Suppressor macrophage (primary cell): ENCODE measurements at regions not wholly inside any gene's neighbourhood (a gene's known extent, or its start where the extent isn't known, plus 50 kb on each side); places are given as distances from the start of the nearest gene placed in this dataset.

ENCODE experiments used
- DNase-seq, 4 experiments: peaks; one replicate each; pipeline ENCODE4 v3.0.0-alpha.2; 2020 to 2022

DNA sequence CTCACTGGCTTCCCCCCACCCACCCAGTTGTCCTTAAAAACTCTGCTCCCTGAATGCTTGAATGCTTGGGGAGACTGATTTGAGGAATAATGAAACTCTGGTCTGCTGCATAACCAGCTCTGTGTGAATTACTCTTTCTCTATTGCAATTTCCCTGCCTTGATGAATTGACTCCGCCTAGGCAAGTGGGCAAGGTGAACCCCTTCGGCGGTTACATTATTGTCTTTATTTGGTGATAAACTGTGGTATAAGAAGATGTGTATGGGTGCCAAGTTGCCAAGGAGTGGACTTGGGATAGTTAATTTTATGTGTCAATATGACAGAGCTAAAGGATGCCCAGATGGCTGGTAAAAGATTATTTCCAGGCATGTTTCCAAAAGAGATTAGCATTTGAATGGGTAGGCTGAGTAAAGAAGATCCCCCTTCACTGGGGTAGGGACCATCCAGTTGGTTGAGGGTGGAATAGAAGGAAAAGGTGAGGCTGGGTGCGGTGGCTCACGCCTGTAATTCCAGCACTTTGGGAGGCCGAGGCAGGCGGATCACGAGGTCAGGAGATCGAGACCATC, 98.5 kb upstream of the HAAO start:
- no peak for DNase-seq

DNA sequence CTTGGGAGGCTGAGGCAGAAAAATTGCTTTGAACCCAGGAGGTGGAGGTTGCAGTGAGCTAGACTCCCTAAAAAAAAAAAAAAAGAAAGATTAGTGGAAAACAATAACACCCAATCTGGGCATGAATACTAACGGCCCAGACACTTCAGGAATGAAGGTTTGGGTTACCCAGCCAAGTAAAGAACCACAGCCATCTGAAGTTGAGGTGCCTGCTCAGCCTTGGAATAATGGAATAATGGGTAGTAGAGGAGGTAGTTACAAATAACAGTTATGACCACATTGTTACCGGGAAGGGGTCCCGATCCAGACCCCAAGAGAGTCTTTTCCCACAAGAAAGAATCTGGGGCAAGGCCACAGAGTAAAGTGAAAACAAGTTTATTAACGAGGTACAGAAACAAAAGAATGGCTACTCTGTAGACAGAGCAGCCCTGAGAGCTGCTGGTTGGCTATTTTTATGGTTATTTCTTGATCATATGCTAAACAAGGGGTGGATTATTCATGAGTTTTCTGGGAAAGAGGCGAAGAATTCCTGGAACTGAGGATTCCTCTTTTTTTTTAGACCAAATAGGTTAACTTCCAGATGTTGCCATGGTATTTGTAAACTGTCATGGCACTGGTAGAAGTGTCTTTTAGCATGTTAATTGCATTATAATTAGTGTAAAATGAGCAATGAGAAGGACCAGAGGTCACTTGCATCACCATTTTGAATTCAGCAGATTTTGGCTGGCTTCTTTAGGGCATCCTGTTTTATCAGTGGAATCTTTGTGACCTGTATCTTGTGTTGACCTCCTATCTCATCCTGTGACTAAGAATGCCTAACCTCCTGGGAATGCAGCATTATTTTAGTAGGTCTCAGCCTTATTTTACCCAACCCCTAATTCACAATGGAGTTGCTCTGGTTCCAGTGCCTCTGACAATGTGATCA, 96.2 kb upstream of the HAAO start:
- no peak for DNase-seq

DNA sequence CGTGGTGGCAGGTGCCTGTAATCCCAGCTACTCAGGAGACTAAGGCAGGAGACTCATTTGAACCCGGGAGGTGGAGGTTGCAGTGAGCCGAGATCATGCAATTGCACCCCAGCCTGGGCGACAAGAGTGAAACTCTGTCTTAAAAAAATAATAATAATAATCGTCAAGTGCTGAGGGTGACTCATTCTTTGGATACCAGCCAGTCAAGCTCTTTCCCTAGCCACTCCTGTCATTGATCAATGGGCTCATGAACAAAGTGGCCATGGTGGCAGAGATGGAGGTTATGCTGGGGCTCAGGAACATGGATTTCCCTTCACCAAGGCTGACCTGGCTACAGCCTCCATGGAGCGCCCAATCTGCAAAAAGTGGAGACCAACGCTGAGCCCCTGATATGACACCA, 94.5 kb upstream of the HAAO start:
- no peak for DNase-seq

GRCh38 chr2:42882756-42883155, 90.4 kb upstream of the HAAO start:
- peak in 1 of 4 experiments; percentile 10 for DNase-seq

DNA sequence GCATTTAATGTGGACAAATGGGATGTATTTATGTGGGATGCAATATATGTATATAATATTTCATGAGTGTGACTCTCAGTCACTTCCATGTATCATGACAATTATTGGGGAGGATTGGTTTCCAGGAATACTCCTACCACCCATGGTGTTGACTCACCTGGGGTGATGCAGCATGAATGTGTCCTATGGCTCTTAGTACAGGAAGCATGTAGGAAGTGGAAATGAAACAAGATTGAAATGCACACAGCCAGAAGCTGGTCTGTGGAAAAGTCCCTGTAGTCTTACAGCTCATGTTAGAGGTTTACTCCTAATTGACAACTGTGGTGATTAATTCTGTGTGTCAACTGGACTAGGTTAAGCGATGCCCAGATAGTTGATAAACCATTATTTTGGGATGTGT, 89.3 kb upstream of the HAAO start:
- peak; percentile 50 to 80 (median 58) for DNase-seq

DNA sequence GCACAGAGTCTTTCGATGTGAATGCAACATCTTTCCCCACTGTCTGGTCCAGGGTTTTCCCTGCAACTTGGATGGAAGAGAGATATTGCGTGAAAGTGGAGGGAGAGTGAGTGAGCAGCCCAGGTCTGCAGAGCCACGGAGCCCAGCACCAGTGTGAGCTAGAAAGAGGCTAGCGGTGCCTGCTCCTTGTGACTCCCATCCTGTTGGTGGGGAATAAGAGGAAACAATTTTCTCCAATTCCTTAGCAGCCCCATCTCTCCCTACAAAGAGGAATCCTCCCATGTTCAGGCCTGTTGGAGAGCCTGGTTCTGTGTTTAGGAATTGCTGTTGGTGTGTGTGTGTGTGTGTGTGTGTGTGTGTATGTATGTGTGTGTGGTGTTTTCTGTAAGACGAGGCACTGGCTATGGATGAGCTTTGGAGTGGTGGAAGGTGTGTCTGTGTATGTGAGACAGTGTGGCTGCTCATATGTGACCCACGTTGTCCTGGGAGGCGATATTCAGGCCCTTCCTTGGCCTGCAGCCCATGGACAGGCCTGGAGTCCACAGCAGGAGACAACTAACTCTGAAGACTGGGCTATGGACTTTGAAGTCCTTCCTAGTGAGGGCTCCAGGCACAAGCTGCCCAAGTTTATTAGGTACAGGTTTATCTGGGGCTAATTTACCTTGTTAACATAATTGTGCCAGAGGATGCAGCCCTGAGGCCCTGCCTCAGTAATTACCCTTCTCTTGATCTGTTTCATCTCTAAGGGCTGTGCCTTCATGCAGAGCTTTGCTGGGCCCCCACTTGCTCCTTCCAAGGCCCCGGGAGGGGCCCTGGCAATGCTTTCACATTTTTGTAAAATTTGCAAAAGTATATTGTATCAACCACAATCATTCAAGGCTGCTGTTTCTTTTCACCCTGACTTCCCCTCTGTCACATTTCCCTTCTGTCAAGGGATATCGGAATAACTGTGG, 88.6 kb upstream of the HAAO start:
- DNase-seq, result no peak

DNA sequence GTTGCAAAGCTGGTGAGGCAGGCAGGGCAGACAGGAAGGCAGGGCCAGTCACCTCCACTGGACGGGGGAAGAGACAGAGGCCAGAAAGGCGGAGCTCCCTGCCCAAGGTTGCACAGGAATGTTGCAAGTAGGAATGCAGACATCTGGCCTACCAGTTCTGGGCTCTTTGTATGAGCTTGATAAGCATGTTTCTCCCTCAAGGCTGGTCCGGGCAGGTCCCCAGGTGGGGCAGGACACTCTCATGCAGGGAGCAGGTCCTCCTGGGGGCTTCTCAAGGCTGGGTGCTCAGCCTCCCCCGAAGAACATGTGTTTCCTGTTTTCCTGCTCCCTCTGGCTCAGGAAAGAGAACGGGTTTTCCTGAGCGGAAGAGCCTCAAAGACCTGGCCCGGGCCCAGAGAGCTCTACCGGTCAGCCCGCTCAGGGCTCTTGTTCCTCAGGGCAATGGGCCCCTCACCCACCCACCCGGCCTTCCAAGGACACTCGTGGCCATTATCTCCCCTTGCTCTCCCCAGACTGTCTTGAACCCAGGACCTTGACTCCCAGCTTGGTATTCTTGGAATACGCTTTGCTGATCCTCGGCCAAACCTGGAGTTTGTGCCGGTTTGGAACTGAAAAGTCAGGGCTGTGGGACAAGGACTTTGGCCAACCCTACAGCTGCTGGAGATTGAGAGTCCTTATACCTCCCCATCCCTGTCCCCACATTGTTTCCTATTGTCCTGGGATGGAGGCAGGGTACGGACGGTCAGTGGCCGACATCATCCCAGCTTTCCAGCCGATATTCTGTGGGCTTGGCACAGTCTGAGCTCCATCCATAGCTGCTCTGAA, 87.7 kb upstream of the HAAO start:
- peak in 1 of 4 experiments; percentile 12 for DNase-seq

- no peak for DNase-seq
Observed at GRCh38 chr2:42879121-42879705, 86.8 kb upstream of the HAAO start.

GRCh38 chr2:42878581-42878980, 86.2 kb upstream of the HAAO start:
- DNase-seq, result no peak

DNA sequence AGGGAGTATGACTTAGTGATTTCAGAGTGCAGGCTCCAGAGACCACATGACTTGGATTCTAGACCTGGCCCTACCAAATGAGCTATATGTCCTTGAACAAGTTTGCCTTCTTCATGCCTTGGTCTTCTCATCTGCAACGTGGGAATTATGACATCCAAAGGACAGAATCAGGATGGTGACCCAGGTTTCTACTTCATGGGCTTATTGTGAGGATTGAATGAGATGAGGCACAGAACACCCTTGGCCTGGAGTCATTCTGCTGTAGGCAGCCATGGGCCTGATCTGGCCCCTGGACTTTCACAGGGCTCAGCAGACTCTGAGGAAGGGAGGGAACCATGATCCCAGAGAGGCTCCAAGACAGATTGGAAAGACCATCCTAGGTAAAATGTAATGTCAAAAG, 85.6 kb upstream of the HAAO start:
- no peak for DNase-seq

GRCh38 chr2:42877511-42877910, 85.1 kb upstream of the HAAO start:
- no peak for DNase-seq

DNA sequence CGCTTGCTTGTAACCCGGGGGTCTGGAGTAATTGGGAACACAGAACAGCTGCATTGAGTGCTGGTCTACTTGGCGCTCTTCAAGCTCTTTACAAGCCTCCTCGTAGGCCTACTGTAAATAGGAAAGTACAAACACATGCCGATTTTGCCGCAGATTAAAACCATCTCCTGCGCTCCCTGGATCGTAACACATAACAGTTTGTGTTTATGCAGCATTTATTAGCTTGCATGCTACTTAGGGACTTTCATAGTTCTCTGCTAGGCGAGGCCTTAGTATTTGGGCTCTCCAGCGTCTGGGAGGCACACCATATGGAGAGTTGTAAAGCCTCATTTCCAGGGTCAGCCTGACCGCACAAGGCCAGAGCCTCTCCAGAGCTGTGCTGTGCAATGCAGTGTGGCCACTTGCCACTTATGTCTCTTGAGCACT, 84.0 kb upstream of the HAAO start:
- no peak for DNase-seq

DNA sequence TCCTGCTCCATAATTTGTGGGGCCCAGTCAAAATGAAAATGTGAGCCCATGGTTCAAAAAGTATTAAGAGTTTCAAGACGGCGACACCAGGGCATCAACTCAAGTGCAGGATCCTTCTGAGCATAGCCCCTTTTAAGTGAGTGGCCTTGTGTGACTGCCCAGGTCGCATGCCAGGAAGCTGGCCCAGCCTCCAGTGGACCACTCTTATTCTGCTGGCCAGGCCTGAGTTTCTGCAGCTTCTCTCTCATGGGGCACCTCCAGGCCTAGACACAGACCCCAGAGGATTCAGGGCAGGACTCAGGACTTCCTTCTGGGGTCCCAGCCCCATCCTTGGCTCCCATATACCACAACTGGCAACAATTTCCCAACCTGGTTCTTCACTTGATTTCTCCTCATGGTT, 83.5 kb upstream of the HAAO start:
- DNase-seq, result no peak

GRCh38 chr2:42874949-42875801, 82.8 kb upstream of the HAAO start:
- no peak for DNase-seq

DNA sequence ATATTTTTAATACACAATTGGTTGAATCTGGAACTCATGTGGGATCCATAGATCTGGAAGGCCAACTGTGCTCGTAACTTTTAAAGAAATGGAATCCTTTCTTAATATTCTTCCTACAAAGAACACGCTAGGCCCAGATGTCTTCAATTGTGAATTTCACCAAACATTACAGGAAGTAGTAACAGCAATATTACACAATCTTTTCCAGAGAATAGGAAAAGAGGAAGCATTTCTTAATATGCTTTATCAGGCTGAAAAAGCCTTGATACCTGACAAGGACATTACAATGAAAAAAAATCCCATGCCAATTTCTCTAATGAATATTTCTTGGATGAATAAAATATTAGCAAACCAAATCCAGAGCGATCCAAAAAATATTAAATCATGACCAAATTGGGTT, 80.3 kb upstream of the HAAO start:
- peak in 2 of 4 experiments; percentile 78 to 83 for DNase-seq

DNA sequence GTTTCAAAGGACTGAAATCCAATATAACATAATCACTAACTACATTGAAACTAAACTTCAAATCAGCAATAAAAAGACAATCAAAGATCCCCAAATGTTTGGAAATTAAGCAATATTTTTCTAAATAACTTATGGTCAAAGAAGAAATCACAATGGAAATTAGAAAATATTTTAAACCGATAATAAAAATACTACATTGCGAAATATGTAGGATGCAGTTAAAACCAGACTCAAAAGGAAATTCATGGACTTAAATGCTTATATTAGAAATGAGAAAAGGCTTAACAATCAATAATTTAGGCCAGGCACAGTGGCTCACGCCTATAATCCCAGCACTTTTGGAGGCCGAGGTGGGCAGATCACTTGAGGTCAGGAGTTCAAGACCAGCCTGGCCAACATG, 79.0 kb upstream of the HAAO start:
- no peak for DNase-seq

DNA sequence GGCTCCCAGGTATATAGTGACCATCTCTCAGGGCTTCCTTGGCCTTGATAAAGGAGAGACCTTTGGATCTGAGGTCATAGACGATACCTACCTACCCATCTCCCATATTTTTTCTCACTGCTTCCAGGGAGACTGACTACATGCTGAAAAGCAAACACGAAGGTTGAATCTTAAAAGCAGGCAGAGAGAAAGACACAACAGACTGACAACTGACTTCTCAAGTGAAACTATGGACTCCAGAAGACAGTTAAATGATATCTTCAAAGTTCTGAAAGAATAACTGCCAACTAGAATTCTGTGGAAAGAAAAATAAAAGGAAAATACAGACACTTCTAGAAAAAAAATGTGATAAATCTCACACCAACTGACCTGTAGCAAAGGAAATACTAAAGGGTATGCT, 76.5 kb upstream of the HAAO start:
- DNase-seq, result no peak

DNA sequence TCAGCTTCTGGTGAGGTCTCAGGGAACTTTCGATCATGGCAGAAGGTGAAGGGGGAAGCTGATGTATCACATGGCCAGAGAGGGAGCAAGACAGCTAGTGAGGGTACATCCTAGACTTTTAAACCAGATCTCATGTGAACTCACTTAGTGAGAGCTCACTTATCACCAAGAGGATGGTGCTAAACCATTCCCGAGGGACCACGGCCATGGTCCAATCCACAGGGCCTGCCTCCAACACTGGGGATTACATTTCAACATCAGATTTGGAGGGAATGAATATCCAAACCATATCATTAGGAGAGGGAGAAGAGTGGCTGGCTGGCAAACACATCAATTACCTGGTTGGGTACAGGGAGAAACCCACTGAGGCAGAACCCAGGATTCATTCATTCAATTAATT, 75.7 kb upstream of the HAAO start:
- no peak for DNase-seq

- no peak for DNase-seq
Observed at GRCh38 chr2:42867093-42868065, 75.0 kb upstream of the HAAO start.
